ENCODE measurements at regions not wholly inside any gene's neighbourhood (a gene's known extent, or its start where the extent isn't known, plus 50 kb on each side); places are given as distances from the start of the nearest gene placed in this dataset.

DNA sequence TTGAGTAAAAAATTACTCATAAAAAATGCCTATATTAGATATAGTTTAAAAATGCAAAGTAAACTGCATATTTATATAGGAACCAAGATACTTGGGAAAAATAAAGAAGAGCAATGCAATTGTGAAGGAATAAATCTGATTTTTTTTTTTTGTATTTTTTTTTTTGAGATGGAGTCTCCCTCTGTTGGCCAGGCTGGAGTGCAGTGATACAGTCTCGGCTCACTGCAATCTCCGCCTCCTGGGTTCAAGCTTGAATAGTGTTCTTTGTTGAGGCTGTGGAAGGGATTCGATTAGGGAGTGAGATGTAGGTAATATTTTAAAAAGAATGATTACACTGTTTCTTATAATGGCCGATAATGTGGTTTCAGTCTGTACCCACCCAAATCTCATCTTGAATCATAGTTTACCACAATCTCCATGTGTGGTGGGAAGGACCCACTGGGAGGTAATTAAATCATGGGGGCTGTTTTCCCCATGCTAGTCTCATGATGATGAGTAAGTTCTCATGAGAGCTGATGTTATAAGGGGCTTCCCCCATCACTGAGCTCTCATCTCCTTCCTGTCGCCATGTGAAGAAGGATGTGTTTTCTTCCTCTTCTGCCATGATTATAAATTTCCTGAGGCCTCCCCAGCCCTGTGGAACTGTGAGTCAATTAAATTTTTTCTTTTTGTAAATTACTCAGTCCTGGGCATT, 1765.9 kb downstream of the PLA2G4A start:
- no peak for DNase-seq
- Histone ChIP-seq H3K4me1 (no peaks in the 10 kb centered on the region), H3K27me3 (no peaks in the 10 kb centered on the region), H3K27ac (no peak overlapping the region), H3K9me3 (no peaks in the 10 kb centered on the region), H3K4me3 (no peak overlapping the region), H3K36me3 (no peaks in the 10 kb centered on the region)
- intact Hi-C loops (cut with DNase I) = no loop called here
- 59 to 77% methylated on average over 5 of the region's 5 CpGs for WGBS, 2 donors
- TF ChIP-seq POLR2AphosphoS5 (IDR thresholded peaks at IDR 0.05) = no peak
- TF ChIP-seq, protein P1, sequence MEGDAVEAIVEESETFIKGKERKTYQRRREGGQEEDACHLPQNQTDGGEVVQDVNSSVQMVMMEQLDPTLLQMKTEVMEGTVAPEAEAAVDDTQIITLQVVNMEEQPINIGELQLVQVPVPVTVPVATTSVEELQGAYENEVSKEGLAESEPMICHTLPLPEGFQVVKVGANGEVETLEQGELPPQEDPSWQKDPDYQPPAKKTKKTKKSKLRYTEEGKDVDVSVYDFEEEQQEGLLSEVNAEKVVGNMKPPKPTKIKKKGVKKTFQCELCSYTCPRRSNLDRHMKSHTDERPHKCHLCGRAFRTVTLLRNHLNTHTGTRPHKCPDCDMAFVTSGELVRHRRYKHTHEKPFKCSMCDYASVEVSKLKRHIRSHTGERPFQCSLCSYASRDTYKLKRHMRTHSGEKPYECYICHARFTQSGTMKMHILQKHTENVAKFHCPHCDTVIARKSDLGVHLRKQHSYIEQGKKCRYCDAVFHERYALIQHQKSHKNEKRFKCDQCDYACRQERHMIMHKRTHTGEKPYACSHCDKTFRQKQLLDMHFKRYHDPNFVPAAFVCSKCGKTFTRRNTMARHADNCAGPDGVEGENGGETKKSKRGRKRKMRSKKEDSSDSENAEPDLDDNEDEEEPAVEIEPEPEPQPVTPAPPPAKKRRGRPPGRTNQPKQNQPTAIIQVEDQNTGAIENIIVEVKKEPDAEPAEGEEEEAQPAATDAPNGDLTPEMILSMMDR (IDR thresholded peaks at IDR 0.05) = no peak
- TF ChIP-seq POLR2A (IDR thresholded peaks at IDR 0.05) = no peak
- no peak for TF ChIP-seq EP300 (IDR thresholded peaks at IDR 0.05)

DNA sequence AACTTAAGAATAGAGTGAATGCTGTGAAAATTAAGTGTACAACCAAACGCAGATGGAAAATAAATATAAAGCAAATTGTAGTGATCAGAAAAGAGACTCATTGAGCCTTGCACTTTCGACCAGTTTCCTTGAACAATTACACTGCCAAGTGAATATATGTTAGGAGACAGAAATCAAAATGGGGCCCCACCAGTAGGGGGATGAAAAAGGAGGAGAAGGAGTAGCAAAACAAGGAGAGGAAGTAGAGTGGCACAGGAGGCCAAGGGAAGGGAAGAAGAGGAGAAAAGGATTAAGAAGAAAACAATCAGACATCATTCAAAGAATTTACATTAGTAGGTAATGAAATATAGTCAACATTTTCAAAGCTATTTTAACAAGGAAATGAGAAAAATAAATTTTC, 1770.6 kb downstream of the PLA2G4A start:
- Histone ChIP-seq H3K4me3 (no peak overlapping the region), H3K4me1 (no peaks in the 10 kb centered on the region), H3K36me3 (no peaks in the 10 kb centered on the region), H3K9me3 (no peaks in the 10 kb centered on the region), H3K27ac (no peak overlapping the region), H3K27me3 (no peaks in the 10 kb centered on the region)
- TF ChIP-seq POLR2A (IDR thresholded peaks at IDR 0.05) (no peak), POLR2AphosphoS5 (IDR thresholded peaks at IDR 0.05) (no peak), EP300 (IDR thresholded peaks at IDR 0.05) (no peak)
- TF ChIP-seq, protein P1 (IDR thresholded peaks at IDR 0.05) = no peak
- WGBS, 2 donors = 50 to 75% methylated on average over 2 of the region's 2 CpGs
- intact Hi-C loops (cut with DNase I) = no loop called here
- no peak for DNase-seq

DNA sequence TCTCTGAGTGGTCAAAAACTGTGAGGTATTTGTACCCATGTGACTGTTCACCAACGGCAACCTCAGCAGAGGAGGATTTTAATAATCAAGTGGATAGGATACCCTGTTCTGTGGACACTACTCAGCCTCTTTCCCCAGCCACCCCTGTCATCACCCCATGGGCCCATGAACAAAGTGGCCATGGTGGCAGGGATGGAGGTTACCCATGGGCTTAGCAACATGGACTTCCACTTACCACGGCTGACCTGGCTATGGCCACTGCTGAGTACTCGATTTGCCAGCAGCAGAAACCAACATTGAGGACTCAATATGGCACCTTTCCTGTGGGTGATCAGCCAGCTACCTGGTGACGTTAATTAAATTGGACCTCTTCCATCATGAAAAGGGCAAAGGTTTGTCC, 1782.7 kb downstream of the PLA2G4A start:
- no peak for DNase-seq
- TF ChIP-seq POLR2AphosphoS5 (IDR thresholded peaks at IDR 0.05) (no peak), EP300 (IDR thresholded peaks at IDR 0.05) (no peak), POLR2A (IDR thresholded peaks at IDR 0.05) (no peak)
- TF ChIP-seq, protein P1 (IDR thresholded peaks at IDR 0.05) = no peak
- H3K4me3 ChIP-seq = no peak overlapping the region
- no peak overlapping the region for H3K27ac ChIP-seq
- H3K4me1 ChIP-seq = no peaks in the 10 kb centered on the region
- intact Hi-C loops (cut with DNase I) = no loop called here
- no peaks in the 10 kb centered on the region for H3K27me3 ChIP-seq
- no peaks in the 10 kb centered on the region for H3K9me3 ChIP-seq
- 85 to 91% methylated on average over 4 of the region's 4 CpGs for WGBS, 2 donors
- H3K36me3 ChIP-seq = no peaks in the 10 kb centered on the region

DNA sequence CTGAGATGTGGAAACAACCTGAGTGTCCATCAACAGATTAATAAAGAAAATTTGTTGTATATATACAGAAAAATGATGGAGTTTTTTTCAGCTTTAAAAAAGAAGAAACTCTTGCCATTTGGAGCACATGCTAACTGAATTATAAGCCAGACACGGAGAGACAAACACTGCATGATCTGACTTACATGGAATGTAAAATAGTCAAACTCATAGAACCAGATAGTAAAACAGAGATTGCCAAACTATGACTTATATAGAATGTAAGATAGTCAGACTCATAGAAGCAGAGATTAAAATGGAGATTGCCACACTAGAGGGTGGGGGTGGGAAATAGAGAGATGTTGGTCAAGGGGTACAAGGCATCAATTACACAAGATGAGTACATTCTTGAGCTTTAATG, 1786.6 kb downstream of the PLA2G4A start:
- no peak overlapping the region for H3K4me3 ChIP-seq
- no peaks in the 10 kb centered on the region for H3K4me1 ChIP-seq
- H3K9me3 ChIP-seq = no peaks in the 10 kb centered on the region
- no peaks in the 10 kb centered on the region for H3K36me3 ChIP-seq
- intact Hi-C loops (cut with DNase I) = no loop called here
- no peak overlapping the region for H3K27ac ChIP-seq
- 90 to 91% methylated on average over 1 of the region's 1 CpG for WGBS, 2 donors
- no peak for TF ChIP-seq POLR2AphosphoS5 (IDR thresholded peaks at IDR 0.05)
- TF ChIP-seq EP300 (IDR thresholded peaks at IDR 0.05) = no peak
- no peak for TF ChIP-seq POLR2A (IDR thresholded peaks at IDR 0.05)
- TF ChIP-seq, protein P1 (IDR thresholded peaks at IDR 0.05) = no peak
- DNase-seq = no peak
- H3K27me3 ChIP-seq = no peaks in the 10 kb centered on the region

DNA sequence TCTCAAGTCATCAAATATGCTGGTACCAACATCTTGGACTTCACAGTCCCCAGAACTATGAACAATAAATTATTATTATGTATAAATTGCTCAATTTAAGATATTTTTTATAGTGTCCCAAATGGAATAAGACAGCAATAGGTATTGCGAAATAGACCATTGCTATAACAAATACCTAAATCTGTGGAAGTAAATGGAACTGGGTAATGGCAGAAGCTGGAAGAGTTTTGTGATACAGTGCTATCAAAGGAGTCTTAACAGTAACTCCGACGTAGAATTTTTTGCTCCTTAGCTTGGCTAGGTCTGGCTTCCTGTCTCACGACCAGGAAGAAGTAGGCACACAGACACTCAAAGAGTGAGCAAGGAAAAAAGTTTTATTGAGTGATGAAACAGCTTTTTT, 1791.5 kb downstream of the PLA2G4A start:
- H3K9me3 ChIP-seq = no peaks in the 10 kb centered on the region
- TF ChIP-seq, protein P1 (IDR thresholded peaks at IDR 0.05) = no peak
- TF ChIP-seq POLR2AphosphoS5 (IDR thresholded peaks at IDR 0.05) (no peak), EP300 (IDR thresholded peaks at IDR 0.05) (no peak), POLR2A (IDR thresholded peaks at IDR 0.05) (no peak)
- H3K4me3 ChIP-seq = no peak overlapping the region
- 80 to 91% methylated on average over 4 of the region's 4 CpGs for WGBS, 2 donors
- no peak for DNase-seq
- intact Hi-C loops (cut with DNase I) = no loop called here
- no peaks in the 10 kb centered on the region for H3K4me1 ChIP-seq
- no peaks in the 10 kb centered on the region for H3K27me3 ChIP-seq
- H3K27ac ChIP-seq = no peak overlapping the region
- H3K36me3 ChIP-seq = no peaks in the 10 kb centered on the region

All from sigmoid colon (tissue), 6 donors.